ENCODE measurements at regions not wholly inside any gene's neighbourhood (a gene's known extent, or its start where the extent isn't known, plus 50 kb on each side); places are given as distances from the start of the nearest gene placed in this dataset.

DNA sequence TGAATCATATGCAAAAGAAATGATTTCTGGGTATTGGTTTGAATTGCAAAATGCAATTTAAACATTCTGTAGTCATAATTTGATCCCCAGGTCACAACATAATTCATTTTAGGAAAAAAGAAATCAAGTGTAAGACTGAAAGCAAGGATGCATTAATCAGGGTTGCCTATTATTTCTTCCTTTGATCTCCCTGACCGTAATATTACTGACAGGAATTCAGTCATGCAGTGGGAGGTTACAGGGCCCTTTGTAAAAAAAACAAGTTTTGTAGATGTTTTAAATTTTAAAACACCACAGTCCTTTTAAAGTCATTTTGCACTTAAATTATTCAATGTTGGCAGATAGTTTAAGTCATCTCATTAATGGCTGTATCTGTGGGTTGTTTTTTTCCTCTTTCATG, 263.0 kb upstream of the NCAM2 start:
- no peak for DNase-seq (ENCODE audit: extremely low read depth, low read depth)
- TF ChIP-seq, protein P1, sequence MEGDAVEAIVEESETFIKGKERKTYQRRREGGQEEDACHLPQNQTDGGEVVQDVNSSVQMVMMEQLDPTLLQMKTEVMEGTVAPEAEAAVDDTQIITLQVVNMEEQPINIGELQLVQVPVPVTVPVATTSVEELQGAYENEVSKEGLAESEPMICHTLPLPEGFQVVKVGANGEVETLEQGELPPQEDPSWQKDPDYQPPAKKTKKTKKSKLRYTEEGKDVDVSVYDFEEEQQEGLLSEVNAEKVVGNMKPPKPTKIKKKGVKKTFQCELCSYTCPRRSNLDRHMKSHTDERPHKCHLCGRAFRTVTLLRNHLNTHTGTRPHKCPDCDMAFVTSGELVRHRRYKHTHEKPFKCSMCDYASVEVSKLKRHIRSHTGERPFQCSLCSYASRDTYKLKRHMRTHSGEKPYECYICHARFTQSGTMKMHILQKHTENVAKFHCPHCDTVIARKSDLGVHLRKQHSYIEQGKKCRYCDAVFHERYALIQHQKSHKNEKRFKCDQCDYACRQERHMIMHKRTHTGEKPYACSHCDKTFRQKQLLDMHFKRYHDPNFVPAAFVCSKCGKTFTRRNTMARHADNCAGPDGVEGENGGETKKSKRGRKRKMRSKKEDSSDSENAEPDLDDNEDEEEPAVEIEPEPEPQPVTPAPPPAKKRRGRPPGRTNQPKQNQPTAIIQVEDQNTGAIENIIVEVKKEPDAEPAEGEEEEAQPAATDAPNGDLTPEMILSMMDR (IDR thresholded peaks at IDR 0.05; ENCODE audit: low read depth, low read length): no peak

- TF ChIP-seq, protein P1 (IDR thresholded peaks at IDR 0.05; ENCODE audit: low read depth, low read length): no peak
- DNase-seq (ENCODE audit: extremely low read depth, low read depth): no peak
These were observed 260.8 kb upstream of the NCAM2 start for GRCh38 chr21:20737227-20737913.

GRCh38 chr21:20739421-20739820, 258.8 kb upstream of the NCAM2 start:
- no peak for DNase-seq (ENCODE audit: extremely low read depth, low read depth)
- TF ChIP-seq, protein P1 (IDR thresholded peaks at IDR 0.05; ENCODE audit: low read depth, low read length): no peak

- DNase-seq (ENCODE audit: extremely low read depth, low read depth): no peak
- TF ChIP-seq, protein P1 (IDR thresholded peaks at IDR 0.05; ENCODE audit: low read depth, low read length): no peak
These were observed 256.8 kb upstream of the NCAM2 start for GRCh38 chr21:20741445-20741844.

DNA sequence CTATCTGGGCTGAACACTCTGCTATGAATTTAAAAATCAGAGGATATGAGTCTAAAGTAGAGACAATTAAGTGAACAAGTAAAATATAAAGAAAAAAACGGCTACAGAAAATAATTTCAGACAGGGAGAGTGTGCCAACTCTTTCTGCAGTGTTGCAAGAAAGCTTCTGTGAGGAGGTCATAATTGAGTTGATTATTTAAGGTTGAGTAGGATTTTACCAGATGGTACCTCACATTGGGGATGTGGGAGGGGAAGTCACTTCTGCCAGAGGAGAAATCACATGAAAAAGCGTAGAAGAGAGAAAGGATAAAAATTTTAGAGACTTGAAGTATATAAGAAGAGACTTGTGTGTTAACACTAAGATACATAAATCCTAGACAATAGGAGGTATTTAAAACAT, 238.0 kb upstream of the NCAM2 start:
- TF ChIP-seq, protein P1 (IDR thresholded peaks at IDR 0.05; ENCODE audit: low read depth, low read length): no peak
- no peak for DNase-seq (ENCODE audit: extremely low read depth, low read depth)

GRCh38 chr21:20774737-20775136, 223.5 kb upstream of the NCAM2 start:
- TF ChIP-seq, protein P1 (IDR thresholded peaks at IDR 0.05; ENCODE audit: low read depth, low read length): no peak
- DNase-seq (ENCODE audit: extremely low read depth, low read depth): no peak

GRCh38 chr21:20779321-20779720, 218.9 kb upstream of the NCAM2 start:
- TF ChIP-seq, protein P1 (IDR thresholded peaks at IDR 0.05; ENCODE audit: low read depth, low read length): no peak

More at GRCh38 chr21:20779321-20779720, 218.9 kb upstream of the NCAM2 start:
- DNase-seq (ENCODE audit: extremely low read depth, low read depth): no peak
